OCI-LY3 (cell line): ENCODE measurements at regions not wholly inside any gene's neighbourhood (a gene's known extent, or its start where the extent isn't known, plus 50 kb on each side); places are given as distances from the start of the nearest gene placed in this dataset.

Experiments used
- H2AFZ ChIP-seq: fragments of 200-600, 300-600 bp; shearing (Covaris generic); 2 replicates; pipeline ENCODE4 v1.6.0; 2014; ENCODE audit warnings: antibody characterized with exemption, low read depth, low read length
- H3K27ac ChIP-seq: fragments of 200-600, 300-600 bp; sonication (generic); 2 replicates; pipeline ENCODE4 v1.5.1; 2014; ENCODE audit warnings: mild to moderate bottlenecking, low read length, moderate library complexity, mixed read lengths
- H3K27me3 ChIP-seq: fragments of 200-600, 300-600 bp; sonication (generic); 2 replicates; pipeline ENCODE4 v1.6.1; 2014; ENCODE audit warnings: low read depth, low read length, mixed read lengths
- H3K36me3 ChIP-seq: fragments of 200-600, 300-600 bp; sonication (generic); replicated peaks from 2 replicates; pipeline ENCODE3; 2014; ENCODE audit warnings: low read depth, low read length, mixed read lengths
- H3K4me1 ChIP-seq: fragments of 300-600, 200-600 bp; sonication (generic); 2 replicates; pipeline ENCODE4 v1.6.1; 2014; ENCODE audit warnings: low read length, mixed read lengths
- H3K4me2 ChIP-seq: fragments of 200-600, 300-600 bp; sonication (generic); 2 replicates; pipeline ENCODE4 v1.6.1; 2014; ENCODE audit warnings: low read length, mixed read lengths
- H3K4me3 ChIP-seq: fragments of 300-600, 200-600 bp; sonication (generic); 2 replicates; pipeline ENCODE4 v1.5.1; 2014; ENCODE audit warnings: antibody characterized with exemption, mild to moderate bottlenecking, low read length, moderate library complexity
- H3K79me2 ChIP-seq: fragments of 300-600, 200-600 bp; shearing (Covaris generic); 2 replicates; pipeline ENCODE4 v1.6.1; 2014; ENCODE audit warnings: mild to moderate bottlenecking, low read length, mixed read lengths
- H3K9ac ChIP-seq: fragments of 300-600, 200-600 bp; shearing (Covaris generic); 2 replicates; pipeline ENCODE4 v1.6.0; 2014; ENCODE audit warnings: mild to moderate bottlenecking, low read length, moderate library complexity
- H3K9me3 ChIP-seq: fragments of 200-600, 300-600 bp; shearing (Covaris generic); 2 replicates; pipeline ENCODE4 v1.6.1; 2014; ENCODE audit warnings: low read length, mixed read lengths; ENCODE audit not compliant: insufficient read depth
- H4K20me1 ChIP-seq: fragments of 200-600, 300-600 bp; sonication (generic); 2 replicates; pipeline ENCODE4 v1.6.1; 2016; ENCODE audit warnings: low read length, mixed read lengths; ENCODE audit not compliant: insufficient read depth
- EZH2phosphoT487 ChIP-seq: fragments of 200-600 bp; shearing (Covaris generic); IDR thresholded peaks from 2 replicates; pipeline ENCODE4 v1.6.1; 2018; ENCODE audit warnings: antibody characterized with exemption, mixed run types, low read depth
- TF ChIP-seq, protein P1 (sequence below): fragments of 200-600, 300-600 bp; sonication (generic); IDR thresholded peaks from 2 replicates; pipeline ENCODE4 v1.5.1; 2014; ENCODE audit warnings: antibody characterized with exemption, low read length, low read depth

DNA sequence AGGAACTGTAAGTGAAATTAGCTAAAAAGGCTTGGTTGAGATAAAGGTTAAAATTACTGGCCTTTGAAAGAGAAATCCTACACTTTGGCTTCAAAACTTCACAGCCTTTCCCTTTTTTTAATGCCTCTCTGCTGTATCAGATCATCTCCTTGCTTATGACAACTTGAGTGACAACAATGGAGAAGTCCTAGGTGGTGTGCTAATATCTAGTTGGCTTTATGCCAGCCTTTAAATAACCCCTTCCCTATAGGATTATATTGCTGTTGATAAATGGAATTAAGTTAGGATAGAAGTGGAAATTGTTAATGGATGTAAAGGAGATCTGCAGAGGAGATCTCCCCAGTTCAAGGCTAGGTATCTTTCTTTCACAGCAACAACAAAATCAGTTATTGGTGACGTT is 130.2 kb upstream of the ATP1B1 start:
- Histone ChIP-seq H3K27me3 (no peaks in the 10 kb centered on the region), H2AFZ (no peak overlapping the region), H3K9me3 (0 out of 2 replicates have a peak, but pooled peaks cover 5% of the 10 kb centered on the region), H3K9ac (no peak overlapping the region), H3K4me2 (no peak overlapping the region), H3K4me3 (no peak overlapping the region), H4K20me1 (no peaks in the 10 kb centered on the region), H3K36me3 (no peaks in the 10 kb centered on the region), H3K27ac (no peak overlapping the region), H3K79me2 (no peaks in the 10 kb centered on the region), H3K4me1 (peaks cover 22% of the 10 kb centered on the region)
- TF ChIP-seq EZH2phosphoT487, result no peak
- TF ChIP-seq, protein P1, sequence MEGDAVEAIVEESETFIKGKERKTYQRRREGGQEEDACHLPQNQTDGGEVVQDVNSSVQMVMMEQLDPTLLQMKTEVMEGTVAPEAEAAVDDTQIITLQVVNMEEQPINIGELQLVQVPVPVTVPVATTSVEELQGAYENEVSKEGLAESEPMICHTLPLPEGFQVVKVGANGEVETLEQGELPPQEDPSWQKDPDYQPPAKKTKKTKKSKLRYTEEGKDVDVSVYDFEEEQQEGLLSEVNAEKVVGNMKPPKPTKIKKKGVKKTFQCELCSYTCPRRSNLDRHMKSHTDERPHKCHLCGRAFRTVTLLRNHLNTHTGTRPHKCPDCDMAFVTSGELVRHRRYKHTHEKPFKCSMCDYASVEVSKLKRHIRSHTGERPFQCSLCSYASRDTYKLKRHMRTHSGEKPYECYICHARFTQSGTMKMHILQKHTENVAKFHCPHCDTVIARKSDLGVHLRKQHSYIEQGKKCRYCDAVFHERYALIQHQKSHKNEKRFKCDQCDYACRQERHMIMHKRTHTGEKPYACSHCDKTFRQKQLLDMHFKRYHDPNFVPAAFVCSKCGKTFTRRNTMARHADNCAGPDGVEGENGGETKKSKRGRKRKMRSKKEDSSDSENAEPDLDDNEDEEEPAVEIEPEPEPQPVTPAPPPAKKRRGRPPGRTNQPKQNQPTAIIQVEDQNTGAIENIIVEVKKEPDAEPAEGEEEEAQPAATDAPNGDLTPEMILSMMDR, result no peak

DNA sequence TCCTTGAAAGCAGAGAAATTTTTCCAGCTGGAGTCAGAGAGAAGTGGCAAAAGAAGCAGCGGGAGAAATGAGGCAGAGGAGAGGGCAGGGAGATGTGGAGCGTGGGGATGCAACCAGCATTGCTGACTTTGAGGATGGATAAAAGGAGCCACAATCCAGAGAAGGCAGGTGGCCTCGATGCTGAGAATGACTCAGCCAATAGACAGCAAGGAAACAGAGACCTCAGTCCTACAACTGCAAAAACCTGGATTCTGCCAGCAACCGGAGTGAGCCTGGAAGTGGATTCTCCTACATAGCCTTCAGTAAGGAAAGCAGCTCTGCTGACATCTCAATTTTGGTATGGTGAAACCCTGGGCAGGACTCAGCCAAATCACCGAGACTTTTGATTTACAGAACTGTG is 128.9 kb upstream of the ATP1B1 start:
- no peaks in the 10 kb centered on the region for H3K27me3 ChIP-seq
- H3K27ac ChIP-seq, result no peak overlapping the region
- no peaks in the 10 kb centered on the region for H3K79me2 ChIP-seq
- peaks cover 9% of the 10 kb centered on the region; the same call in 1 of the 2 replicates for H3K4me1 ChIP-seq
- H2AFZ ChIP-seq, result no peak overlapping the region
- TF ChIP-seq, protein P1, result no peak
- TF ChIP-seq EZH2phosphoT487, result no peak
- no peak overlapping the region for H3K9ac ChIP-seq
- no peak overlapping the region for H3K4me3 ChIP-seq
- H3K9me3 ChIP-seq, result 0 out of 2 replicates have a peak, but pooled peaks cover 5% of the 10 kb centered on the region
- no peaks in the 10 kb centered on the region for H3K36me3 ChIP-seq
- no peaks in the 10 kb centered on the region for H4K20me1 ChIP-seq
- H3K4me2 ChIP-seq, result no peak overlapping the region

DNA sequence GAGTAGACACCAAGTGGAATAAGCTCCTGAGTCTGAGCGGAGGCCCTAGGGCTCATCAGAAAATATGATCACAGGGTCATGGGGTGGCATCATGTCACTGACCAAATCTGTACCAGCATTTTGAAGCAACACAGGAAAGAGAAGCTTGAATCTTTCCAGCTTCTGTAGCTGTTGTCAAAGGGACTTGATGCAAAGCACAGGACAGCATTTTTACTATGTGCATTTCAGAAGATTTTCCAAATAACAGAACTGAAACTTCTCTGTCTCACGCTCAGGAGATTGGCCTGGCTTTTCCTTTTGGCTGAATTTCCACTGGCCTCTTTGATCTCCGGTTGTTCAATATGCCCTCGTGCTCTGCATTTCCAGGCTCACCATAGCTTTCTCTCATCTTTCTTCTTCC is 127.2 kb upstream of the ATP1B1 start:
- peaks cover 6% of the 10 kb centered on the region; the same call in 1 of the 2 replicates for H3K4me1 ChIP-seq
- H3K79me2 ChIP-seq, result no peaks in the 10 kb centered on the region
- 0 out of 2 replicates have a peak, but pooled peaks cover 5% of the 10 kb centered on the region for H3K9me3 ChIP-seq
- H3K27me3 ChIP-seq, result no peaks in the 10 kb centered on the region
- H2AFZ ChIP-seq, result no peak overlapping the region
- H3K36me3 ChIP-seq, result no peaks in the 10 kb centered on the region
- no peak overlapping the region for H3K9ac ChIP-seq
- no peak overlapping the region for H3K4me3 ChIP-seq
- no peaks in the 10 kb centered on the region for H4K20me1 ChIP-seq
- no peak overlapping the region for H3K27ac ChIP-seq
- no peak overlapping the region for H3K4me2 ChIP-seq
- TF ChIP-seq, protein P1, result no peak
- no peak for TF ChIP-seq EZH2phosphoT487

DNA sequence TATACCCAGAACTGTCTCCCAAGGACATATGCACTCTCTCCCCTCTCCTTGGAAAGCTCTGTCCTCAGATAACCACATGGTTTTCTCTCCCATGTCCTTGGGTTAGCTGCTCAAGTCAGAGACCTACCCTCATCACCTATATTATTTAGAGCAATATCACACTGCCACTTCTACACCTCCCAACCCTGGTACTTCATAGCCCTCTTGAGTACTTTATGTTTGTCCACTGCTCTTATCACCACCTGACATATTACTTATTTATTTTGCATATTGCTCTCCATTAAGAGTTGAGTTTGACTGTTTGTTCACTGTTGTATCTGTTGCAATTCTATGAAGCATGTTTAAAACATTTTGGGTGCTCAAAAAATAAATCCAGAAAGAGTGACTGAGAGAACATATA is 126.3 kb upstream of the ATP1B1 start:
- peaks cover 6% of the 10 kb centered on the region; the same call in 1 of the 2 replicates for H3K9me3 ChIP-seq
- no peak overlapping the region for H3K27ac ChIP-seq
- H2AFZ ChIP-seq, result no peak overlapping the region
- H3K27me3 ChIP-seq, result no peaks in the 10 kb centered on the region
- no peak overlapping the region for H3K4me3 ChIP-seq
- no peak overlapping the region for H3K9ac ChIP-seq
- H3K36me3 ChIP-seq, result no peaks in the 10 kb centered on the region
- peaks cover 6% of the 10 kb centered on the region; the same call in 1 of the 2 replicates for H3K4me1 ChIP-seq
- H3K79me2 ChIP-seq, result no peaks in the 10 kb centered on the region
- H3K4me2 ChIP-seq, result no peak overlapping the region
- TF ChIP-seq, protein P1, result no peak
- no peak for TF ChIP-seq EZH2phosphoT487
- H4K20me1 ChIP-seq, result no peaks in the 10 kb centered on the region
